ENCODE measurements at regions not wholly inside any gene's neighbourhood (a gene's known extent, or its start where the extent isn't known, plus 50 kb on each side); places are given as distances from the start of the nearest gene placed in this dataset.

DNA sequence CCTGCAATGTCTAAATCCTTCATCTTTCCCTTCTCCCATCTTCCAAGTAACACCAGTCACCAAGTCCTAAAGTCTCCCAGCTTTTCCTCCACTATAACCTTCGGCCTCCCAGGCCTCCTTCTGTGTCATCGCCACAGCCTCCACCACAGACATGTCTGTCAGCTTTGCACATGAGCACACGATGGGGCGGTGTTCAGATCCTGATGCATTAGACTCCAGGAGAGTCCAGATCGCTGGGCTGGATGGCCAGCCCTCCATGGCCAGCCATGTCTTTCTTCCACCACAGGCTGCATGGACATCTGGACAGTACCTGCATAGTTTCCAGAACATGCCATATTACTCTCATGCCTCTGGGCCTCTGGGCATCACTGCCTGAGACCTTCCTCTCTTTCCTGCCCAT, 974.2 kb upstream of the ZNF722 start:
- Mint-ChIP-seq H3K4me3 (no peak overlapping the region), H3K27ac (no peak overlapping the region), H3K9me3 (peaks cover 16% of the 10 kb centered on the region), H3K4me1 (ENCODE audit: low read depth) (no peaks in the 10 kb centered on the region), H3K36me3 (ENCODE audit: low read depth) (no peaks in the 10 kb centered on the region), H3K27me3 (no peaks in the 10 kb centered on the region)
- ChIA-PET CTCF (no interaction called here), POLR2A (no interaction called here)
- ATAC-seq: no peak
- no peak for DNase-seq
- TF ChIP-seq, protein P1, sequence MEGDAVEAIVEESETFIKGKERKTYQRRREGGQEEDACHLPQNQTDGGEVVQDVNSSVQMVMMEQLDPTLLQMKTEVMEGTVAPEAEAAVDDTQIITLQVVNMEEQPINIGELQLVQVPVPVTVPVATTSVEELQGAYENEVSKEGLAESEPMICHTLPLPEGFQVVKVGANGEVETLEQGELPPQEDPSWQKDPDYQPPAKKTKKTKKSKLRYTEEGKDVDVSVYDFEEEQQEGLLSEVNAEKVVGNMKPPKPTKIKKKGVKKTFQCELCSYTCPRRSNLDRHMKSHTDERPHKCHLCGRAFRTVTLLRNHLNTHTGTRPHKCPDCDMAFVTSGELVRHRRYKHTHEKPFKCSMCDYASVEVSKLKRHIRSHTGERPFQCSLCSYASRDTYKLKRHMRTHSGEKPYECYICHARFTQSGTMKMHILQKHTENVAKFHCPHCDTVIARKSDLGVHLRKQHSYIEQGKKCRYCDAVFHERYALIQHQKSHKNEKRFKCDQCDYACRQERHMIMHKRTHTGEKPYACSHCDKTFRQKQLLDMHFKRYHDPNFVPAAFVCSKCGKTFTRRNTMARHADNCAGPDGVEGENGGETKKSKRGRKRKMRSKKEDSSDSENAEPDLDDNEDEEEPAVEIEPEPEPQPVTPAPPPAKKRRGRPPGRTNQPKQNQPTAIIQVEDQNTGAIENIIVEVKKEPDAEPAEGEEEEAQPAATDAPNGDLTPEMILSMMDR (IDR thresholded peaks at IDR 0.05): no peak
- intact Hi-C loops (cut with micrococcal nuclease): no loop called here

DNA sequence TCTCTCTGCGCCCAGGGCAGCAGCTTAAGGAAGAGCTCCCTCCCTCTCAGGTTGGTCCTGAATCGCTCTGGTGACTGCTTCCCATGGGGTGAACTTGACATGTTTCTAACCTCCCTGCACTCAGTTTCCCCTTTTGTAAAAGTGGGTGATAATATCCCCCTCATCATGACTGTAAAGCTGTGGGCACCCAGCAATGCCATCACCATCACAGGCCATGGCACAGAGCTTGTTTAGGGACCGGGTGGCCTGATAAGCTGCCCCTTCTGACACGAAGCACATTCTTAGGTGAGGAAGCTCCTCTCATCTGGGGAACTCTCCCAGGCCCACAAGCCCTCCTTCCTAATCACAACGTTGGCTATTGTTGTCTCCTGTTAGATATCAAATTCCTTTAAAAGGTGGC, 972.8 kb upstream of the ZNF722 start:
- Mint-ChIP-seq H3K27me3 (no peaks in the 10 kb centered on the region), H3K36me3 (ENCODE audit: low read depth) (no peaks in the 10 kb centered on the region), H3K27ac (no peak overlapping the region), H3K4me1 (ENCODE audit: low read depth) (no peaks in the 10 kb centered on the region), H3K9me3 (peaks cover 17% of the 10 kb centered on the region), H3K4me3 (no peak overlapping the region)
- DNase-seq (no peak), ATAC-seq (no peak)
- TF ChIP-seq, protein P1 (IDR thresholded peaks at IDR 0.05): no peak
- CTCF ChIA-PET: no interaction called here
- intact Hi-C loops (cut with micrococcal nuclease): no loop called here
- POLR2A ChIA-PET: no interaction called here

DNA sequence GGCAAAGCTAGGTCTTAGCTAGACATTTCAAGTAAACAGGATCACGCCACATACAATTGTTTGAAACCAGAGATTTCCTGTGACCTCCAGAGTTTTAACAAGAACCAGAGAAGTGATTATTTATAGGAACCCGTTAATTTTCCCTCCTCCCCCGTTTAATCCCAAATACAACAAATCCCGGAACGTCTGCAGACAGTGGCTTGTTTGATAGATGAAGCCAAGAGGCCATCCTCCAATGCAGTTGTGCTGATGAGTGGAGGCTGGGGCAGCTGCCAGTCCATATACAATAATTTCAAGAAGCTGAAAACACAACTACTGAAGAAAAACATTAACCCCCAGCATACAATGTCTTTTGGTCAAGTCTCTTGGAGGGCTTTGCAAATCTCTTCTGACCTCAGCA, 971.6 kb upstream of the ZNF722 start:
- CTCF ChIA-PET: no interaction called here
- POLR2A ChIA-PET: no interaction called here
- no peak for ATAC-seq
- H3K27me3 Mint-ChIP-seq: no peaks in the 10 kb centered on the region
- H3K27ac Mint-ChIP-seq: no peak overlapping the region
- H3K9me3 Mint-ChIP-seq: peaks cover 21% of the 10 kb centered on the region
- H3K4me1 Mint-ChIP-seq (ENCODE audit: low read depth): no peaks in the 10 kb centered on the region
- H3K36me3 Mint-ChIP-seq (ENCODE audit: low read depth): no peaks in the 10 kb centered on the region
- DNase-seq: no peak
- H3K4me3 Mint-ChIP-seq: no peak overlapping the region
- intact Hi-C loops (cut with micrococcal nuclease): no loop called here
- TF ChIP-seq, protein P1 (IDR thresholded peaks at IDR 0.05): no peak

DNA sequence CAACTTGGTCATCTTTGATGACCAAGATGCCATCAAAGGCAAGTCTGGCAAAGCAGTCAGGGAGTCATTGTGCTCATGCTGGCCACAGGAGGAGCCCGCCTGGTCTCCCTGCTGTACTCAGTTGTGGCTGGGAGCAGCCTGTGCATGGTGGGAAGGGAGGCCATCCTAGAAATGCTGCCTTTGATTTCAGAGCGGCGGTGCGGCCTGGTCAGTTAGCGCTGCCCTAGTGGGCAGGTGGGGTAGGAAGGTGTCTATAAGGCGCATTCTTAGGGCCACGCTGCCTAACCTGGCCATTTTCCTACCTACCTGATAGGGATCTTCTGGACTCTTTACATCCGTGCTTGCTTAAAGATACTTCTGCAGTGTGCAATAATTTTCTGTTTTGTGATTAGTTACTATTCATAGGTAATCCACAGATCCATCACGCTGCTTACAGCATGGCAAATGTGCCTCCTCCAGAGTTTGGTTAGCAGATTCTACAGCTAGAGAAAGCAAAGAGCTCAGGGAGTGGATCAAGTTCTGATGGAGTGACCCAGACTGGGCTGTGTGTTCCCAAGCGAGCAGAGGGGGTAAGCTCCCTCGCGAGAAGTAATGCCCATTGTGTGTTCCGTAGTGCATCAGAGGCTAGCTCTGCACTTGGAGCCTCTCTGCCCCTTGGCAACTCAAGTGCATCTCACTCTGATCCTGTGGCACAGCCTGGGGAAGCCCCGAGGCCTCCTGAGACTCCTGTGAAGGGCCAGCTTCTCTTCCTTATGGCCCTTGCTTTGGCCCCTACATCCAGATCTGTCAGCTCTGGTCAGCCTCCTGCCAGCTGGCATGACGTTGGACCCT, 970.1 kb upstream of the ZNF722 start:
- CTCF ChIA-PET: no interaction called here
- no peak overlapping the region for H3K4me3 Mint-ChIP-seq
- ATAC-seq: no peak

DNA sequence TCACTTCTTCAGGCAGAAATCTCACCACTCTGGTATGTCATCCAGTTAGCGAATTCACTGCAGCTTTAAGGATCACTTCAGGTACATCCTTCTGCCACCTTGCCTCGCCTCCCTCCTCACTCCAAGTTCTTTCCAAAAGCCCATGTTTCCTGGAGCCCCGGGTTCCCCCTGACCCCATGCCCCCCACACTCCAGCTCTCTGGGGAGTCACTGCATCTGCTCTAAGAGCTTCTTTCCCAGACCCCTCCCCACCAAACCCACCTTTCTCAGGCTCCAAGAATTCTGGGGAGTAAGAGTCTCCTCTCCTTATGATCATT, 969.5 kb upstream of the ZNF722 start:
- intact Hi-C loops (cut with micrococcal nuclease): no loop called here
- CTCF ChIA-PET: no interaction called here
- peaks cover 18% of the 10 kb centered on the region for H3K9me3 Mint-ChIP-seq
- H3K27ac Mint-ChIP-seq: no peak overlapping the region
- H3K27me3 Mint-ChIP-seq: no peaks in the 10 kb centered on the region
- DNase-seq: no peak
- POLR2A ChIA-PET: no interaction called here
- no peak for ATAC-seq
- H3K4me1 Mint-ChIP-seq (ENCODE audit: low read depth): no peaks in the 10 kb centered on the region
- TF ChIP-seq, protein P1 (IDR thresholded peaks at IDR 0.05): no peak
- H3K36me3 Mint-ChIP-seq (ENCODE audit: low read depth): no peaks in the 10 kb centered on the region
- no peak overlapping the region for H3K4me3 Mint-ChIP-seq

More for the DNA sequence above, 970.1 kb upstream of the ZNF722 start:
- intact Hi-C loops (cut with micrococcal nuclease): no loop called here
- H3K36me3 Mint-ChIP-seq (ENCODE audit: low read depth): no peaks in the 10 kb centered on the region
- H3K27ac Mint-ChIP-seq: no peak overlapping the region
- no peak for DNase-seq
- H3K4me1 Mint-ChIP-seq (ENCODE audit: low read depth): no peaks in the 10 kb centered on the region
- no peaks in the 10 kb centered on the region for H3K27me3 Mint-ChIP-seq
- TF ChIP-seq, protein P1 (IDR thresholded peaks at IDR 0.05): no peak
- POLR2A ChIA-PET: no interaction called here
- peaks cover 19% of the 10 kb centered on the region for H3K9me3 Mint-ChIP-seq

Data from activated CD8-positive, alpha-beta T cell treated with anti-CD3 and anti-CD28 coated beads for 36 hours (primary cell).